ENCODE measurements at regions not wholly inside any gene's neighbourhood (a gene's known extent, or its start where the extent isn't known, plus 50 kb on each side); places are given as distances from the start of the nearest gene placed in this dataset.

DNA sequence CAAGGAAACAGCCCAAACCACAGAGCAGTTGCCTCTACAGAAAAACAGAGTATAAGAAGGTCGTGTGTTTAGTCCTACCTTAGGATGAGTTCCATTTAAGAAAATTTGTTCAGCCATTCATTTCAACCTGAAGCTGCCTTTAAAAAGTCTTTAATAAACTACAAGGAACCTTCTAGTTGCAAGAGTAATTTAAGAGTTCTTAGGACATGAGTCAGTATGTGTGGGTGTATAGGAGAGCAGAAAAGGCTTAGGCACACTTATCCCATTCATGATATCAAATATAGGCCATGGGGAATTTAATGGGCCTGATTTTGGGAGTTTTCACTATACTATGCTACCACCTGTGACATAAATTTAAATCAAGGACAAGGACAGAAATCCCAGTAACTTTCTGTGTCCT is 496.8 kb downstream of the TFEC start:
- TF ChIP-seq CTCF (IDR thresholded peaks at IDR 0.05; ENCODE audit: low read length) (no peak), EZH2 (IDR thresholded peaks at IDR 0.05; ENCODE audit: borderline replicate concordance, low read length) (no peak)

Data from OCI-LY1 (cell line).